H1 (cell line): ENCODE measurements at regions not wholly inside any gene's neighbourhood (a gene's known extent, or its start where the extent isn't known, plus 50 kb on each side); places are given as distances from the start of the nearest gene placed in this dataset.

ENCODE experiments used
- JUN ChIP-seq: IDR thresholded peaks from 2 replicates; pipeline ENCODE4 v1.6.1; 2011; ENCODE audit warnings: low read depth, mild to moderate bottlenecking, improper control_type of control experiment, low read length

GRCh38 chr2:8197825-8198224 is 484.0 kb upstream of the ID2 start (continued):
- TF ChIP-seq JUN, result no peak
